GM19397 (cell line): ENCODE measurements at regions not wholly inside any gene's neighbourhood (a gene's known extent, or its start where the extent isn't known, plus 50 kb on each side); places are given as distances from the start of the nearest gene placed in this dataset.
"Not testable (repeated sequence)": the region's sequence is repeated elsewhere in the genome, so short reads cannot be mapped to it uniquely, and the experiment has no call there.

Experiments used
- ATAC-seq: cut with Tn5 transposase; IDR thresholded peaks from one replicate; pipeline ENCODE4 v1.9.1; 2021; ENCODE audit warnings: mild to moderate bottlenecking, moderate library complexity; ENCODE audit not compliant: unreplicated experiment

DNA sequence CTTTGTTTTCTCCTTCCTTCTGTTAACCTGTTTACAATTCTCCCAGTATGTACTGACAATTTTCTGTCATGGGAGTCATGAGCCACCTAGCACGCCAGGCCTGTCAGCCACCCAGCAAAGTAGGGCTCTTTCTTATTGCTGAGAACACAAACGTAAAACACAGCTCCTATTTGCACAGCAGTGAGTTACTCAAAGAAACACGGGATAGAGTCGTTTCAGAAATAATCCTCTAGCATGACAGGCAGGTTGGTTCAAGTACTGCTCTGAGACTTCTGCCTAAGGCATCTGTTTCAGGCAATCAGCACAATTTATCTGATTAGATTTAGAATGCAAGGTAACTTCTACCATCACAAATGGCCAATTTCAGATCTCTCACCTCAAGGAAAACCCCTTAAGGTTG, 88.8 kb downstream of the CD24 start:
- no peak for ATAC-seq

DNA sequence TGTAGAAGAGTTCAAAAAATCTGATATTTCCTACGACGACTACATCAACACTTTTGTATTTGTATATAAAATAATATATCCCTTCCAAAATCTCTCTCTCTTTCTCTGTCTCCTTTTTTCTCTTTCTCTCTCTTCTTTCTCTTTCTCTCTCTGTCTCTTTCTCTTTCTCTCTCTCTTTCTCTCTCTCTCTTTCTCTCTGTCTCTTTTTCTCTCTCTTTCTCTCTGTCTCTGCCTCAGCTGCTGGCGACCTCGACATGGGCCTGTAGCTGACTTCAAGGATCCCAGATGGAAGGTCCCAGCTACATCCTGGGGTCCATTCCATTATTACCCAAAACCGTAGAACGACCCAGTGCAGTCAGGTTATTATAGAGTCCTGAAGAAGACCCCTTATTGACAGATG, 90.0 kb downstream of the CD24 start:
- ATAC-seq, result no peak

DNA sequence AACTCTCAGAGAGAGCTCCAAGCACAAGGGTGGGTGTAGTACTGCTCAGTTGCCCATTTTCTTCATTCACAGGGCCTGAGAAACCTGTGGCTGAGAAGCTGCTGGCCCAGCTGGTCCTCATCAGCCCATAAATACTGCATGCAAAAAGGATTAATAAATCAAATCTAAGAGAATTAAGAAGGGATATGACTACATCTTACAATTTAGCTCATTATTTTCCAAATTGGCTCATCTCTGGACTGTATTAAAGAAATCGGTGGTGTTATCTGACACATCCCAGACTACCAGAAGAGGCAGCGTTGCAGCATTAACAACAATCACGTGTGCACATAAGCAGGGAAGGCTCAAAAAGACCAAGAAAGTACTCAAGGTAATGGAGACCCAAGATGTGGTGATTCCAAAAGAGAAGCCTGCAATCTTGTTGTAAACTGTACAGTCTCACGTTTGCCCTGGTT, 90.7 kb downstream of the CD24 start:
- ATAC-seq, result no peak

DNA sequence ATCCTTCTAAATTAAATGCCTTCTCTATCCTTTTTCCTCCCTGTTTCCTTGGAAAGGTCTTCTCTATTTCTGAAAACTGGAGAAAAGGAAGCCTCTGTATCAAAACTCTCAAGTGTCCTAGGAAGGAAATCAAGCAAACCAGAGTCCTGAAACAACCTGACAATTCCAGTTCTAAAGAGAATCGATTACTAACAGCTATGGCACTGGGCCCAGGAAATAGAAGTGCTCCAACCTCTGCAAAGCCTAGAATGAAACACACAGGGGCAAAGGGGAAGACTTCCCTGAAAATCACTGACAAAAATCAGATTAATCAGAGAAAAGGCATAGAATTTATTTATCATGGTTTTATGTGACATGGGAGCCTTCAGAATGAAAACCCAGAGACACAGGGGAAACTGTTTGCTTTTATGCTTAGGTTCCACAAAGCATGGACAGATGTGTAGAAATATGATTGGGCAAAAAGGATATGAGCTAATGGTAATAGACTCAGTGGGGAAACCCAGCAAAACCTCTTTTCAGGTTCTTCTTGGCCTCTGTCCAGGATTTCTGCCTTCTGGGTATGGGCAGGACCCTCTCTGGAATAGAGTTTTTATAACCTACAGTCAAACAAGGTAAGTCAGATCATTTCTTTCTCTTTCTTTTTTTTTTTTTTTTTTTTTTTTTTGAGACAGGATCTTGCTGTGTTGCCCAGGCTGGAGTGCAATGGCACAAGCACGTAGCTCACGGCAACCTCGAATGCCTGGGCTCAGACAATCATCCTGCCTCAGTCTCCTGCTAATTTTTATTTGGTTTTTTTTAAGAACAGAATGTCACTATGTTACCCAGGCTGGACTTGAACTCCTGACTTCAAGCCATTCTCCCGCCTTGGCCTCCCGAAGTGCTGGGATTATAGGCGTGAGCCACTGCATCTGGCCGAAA, 91.7 kb downstream of the CD24 start:
- ATAC-seq, result no peak

DNA sequence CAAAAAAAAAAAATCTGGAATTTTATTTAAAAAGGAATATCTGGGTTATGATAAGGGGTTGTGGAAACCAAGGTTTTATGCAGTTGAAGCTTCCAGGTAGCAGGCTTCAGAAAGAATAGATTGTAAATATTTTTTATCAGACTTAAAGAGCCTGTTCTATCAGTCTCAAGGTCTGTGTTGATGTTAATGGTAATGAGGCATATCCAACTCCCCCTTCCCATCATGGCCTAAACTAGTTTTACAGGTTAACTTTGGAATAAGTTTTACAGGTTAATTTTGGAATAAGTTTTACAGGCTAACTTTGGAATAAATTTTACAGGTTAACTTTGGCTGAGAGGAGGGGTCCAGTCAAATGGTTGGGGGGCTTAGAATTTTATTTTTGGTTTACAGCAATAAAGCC, 92.4 kb downstream of the CD24 start:
- ATAC-seq, result no peak

DNA sequence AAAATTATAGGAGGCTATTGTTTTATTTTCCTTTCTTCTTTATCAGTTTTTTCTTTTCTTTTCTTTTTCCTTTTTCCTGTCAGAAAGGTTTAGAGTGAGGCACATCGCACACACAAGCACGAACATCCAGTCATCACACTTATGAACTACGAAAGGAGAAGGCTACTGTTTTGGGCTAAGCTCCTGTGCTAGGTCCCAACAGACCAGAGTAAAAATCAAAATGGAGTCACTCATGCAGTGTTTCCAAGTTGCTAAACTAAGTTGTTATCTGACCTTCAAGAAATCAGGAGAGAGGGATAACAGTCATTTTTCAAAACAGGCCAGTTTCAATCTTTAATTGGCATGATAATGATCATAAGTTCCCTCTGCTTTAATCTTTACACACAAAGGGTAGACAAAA, 93.6 kb downstream of the CD24 start:
- no peak for ATAC-seq

DNA sequence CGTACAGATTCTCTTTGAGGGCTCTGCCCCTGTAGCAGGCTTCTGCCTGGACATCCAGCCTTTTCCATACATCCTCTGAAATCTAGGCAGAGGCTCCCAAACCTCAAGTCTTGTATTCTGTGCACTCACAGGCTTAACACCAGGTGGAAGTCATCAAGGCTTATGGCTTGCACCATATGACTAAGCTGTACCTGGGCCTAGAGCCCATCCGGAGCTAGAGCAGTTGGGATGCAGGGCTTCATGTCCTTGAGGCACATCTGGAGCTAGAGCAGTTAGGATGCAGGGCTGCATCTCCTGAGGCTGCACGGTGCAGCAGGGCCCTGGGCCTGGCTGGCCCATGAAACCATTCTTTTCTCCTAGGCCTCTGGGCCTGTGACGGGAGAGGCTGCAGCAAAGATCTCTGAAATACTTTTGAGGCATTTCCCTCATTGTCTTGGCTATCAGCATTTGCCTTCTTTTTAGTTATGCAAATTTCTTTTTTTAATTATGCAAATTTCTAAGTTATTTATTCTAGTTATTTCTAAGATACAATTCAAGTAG, 98.7 kb downstream of the CD24 start:
- ATAC-seq, result no peak

DNA sequence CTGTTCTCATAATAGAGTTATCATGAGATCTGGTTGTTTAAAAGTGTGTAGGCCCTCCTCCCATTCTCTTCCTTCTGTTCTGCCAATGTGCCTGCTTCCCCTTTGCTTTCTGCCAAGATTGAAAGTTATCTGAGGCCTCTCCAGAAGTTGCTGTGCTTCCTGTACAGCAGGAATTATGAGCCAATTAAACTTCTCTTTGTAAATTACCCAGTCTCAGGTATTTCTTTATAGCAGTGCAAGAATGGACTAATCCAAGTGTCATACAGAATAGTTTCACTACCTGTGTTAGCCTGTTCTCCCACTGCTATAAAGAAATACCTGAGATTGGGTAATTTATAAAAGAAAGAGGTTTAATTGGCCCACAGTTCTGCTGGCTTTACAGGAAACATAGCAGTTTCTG, 100.0 kb downstream of the CD24 start:
- no peak for ATAC-seq

DNA sequence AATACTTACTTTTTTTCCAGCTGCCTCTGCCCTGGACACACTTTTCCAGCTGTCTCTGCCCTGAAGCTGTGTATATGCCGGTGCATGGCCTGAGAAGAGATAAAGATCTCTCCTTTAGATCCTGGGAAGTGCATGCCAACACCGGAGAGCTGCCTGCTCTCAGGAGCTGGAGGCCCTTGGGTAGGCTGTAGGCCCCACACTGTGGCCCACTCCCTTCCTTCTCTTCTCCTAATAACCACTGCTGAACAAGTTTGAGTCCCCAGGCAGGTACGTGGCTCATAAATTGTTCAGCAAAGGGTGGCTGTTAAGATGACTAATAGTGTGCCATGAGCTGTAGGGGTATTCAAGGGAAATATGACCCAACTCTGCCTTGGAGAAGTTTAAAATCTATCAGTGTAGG, 102.5 kb downstream of the CD24 start:
- no peak for ATAC-seq

DNA sequence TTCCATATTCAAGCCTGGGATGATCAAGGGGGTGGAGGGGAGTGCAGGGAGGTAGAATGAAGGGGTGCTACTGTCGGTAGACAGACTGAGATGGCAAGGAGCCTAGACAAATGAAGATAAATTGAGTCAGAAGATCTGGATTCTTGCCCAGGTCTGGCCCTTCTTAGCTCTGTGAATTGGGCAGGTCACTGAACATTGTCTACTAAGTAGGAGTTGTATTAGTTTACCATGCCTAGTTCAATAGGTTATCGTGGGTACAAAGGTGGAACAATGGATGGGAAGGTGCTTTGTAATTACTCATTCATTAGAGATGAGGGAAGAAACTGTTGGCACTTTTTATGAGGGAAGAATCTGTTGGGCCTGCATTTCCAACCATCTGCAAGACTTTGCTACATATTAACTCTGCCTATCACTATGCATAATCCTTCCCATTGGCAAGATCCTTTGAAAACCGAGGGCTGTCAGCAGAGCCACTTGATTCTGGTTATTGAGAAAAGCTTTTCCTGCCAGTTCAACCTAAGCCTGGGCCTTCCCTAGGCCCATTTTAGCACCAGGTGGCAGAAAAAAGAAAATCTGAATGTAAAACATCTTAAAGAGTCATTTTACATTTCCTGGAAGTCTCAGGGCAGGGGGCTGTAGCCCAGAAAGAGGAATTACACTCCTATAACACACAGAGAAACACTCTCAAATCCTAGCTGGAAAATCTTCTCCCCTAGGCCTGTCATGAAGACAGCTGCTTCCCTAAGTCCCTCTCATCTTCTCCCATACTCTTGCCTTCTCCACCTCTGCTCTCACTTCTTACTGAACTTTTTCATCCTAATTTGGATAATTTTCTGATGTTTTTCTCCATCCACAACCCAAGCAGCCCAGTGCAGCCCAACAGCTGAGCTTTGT, 103.5 kb downstream of the CD24 start:
- no peak for ATAC-seq

DNA sequence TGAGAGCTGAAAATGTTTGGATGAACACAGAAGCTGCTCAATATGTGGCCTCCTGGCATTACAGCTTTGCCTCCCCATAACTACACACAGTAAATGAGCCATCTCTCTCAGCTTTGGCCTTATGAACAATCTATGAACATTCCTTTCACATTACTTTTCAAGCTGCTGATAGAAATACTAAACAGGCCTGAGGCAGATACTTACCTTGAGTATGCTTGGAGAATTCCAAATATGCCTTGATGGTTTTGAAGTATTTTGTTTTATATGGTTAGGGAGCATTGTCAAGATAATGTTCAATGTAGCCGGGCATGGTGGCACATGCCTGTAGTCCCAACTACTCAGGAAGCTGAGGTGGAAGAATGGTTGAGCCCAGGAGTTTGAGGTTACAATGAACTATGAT, 104.5 kb downstream of the CD24 start:
- no peak for ATAC-seq

DNA sequence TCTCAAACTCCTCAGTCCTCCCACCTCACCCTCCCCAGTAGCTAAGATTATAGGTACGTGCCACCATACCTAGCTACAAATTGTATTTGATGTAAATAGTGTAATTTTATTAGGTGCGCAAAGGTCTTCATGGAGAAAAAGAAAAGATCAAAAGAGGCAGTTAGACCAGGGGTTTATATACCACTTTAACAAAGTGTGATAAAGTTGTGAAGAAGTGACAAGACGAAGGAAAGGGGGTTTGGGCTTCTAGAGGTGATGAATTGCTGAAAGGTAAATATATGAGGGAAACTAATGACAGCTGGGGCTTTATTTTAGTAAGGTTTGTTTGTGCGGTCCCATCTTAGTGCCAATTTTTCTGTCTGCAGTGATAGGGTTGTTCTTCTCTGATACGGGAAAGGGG, 105.3 kb downstream of the CD24 start:
- ATAC-seq, result no peak

DNA sequence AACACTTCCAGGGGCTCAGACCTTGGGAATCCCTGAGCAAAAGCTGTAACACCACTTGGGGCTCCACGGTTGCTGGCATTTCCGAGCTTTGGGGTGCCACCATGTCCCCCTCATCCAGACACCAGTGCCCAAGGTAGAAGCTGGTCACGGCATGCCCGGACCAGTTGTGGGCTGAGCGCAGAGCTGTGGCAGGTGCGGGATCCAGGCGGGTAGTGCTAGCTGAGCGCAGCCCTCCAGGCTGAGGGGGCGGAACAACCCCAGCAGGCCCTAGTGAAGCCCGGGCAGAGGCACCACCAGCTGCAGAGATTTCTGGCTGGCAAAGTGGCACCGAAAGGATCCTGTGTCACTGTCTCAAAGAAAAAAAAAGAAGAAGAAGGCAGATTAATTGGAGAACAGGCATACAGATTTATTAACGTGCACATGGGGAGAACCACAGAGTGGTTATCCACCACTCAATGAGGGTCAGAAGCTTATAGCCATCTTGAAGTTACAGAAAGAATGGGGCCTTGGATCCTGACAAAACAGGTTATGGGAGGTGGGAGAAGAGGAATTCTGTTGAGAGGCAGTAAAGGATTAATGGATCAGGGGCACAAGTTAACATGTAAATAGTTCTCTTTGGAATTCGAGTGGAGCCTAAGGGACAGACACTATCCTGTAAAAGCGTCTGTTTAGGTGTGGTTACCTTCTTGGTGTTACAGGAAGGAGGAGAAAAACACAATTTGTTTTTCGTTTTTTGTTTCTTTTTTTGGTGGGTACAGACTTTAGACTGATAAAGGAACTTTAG, 107.5 kb downstream of the CD24 start:
- no peak for ATAC-seq

DNA sequence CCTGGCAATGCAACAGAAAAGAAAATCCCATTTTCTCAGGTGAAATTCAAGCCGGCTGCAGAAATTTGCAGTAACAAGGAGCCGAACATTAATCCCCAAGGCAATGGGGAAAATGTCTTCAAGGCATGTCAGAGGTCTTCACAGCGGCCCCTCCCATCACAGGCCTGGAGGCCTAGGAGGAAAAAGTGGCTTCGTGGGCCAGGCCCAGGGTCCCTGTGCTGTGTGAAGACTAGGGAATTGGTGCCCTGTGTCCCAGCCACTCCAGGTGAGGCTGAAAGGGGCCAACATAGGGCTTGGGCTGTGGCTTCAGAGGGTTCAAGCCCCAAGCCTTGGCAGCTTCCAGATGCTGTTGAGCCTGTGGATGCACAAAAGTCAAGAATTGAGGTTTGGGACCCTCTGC, 111.7 kb downstream of the CD24 start:
- no peak for ATAC-seq

DNA sequence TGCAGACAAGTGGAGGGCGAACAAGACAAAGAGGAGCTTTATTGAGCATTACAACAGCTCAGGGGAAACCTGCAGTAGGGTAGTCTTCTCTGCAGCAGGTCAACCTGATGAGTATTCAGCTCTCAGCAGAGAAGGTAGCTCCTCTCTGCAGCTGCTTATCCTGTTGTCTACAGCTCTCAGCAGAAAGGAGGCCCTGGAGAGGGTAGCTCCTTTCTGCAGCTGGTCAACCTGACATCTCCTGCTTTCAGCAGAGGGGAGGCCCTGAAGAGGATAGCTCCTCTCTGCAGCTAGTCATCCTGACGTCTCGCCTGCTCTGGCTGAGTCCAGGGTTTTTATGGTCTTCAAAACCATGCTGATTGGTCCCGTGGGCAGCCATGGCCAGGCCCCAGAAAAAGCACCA, 113.6 kb downstream of the CD24 start:
- ATAC-seq, result no peak

DNA sequence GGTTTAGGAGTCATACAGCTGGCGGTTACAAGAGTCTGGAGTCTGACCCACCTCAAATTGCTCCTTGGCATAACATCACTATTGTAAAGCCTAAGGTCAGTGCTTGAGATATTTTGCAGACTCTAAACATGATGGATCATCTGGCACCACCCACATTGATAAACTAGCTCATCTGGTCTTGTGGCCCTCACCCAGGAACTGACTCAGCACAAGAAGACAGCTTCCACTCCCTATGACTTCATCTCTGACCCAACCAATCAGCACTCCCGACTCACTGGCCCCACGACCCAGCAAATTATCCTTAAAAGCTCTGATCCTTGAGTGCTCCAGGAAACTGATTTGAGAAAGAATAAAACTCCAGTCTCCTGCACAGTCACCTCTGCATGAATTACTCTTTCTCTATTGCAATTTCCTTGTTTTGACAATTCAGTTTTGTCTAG, 115.9 kb downstream of the CD24 start:
- no peak for ATAC-seq

DNA sequence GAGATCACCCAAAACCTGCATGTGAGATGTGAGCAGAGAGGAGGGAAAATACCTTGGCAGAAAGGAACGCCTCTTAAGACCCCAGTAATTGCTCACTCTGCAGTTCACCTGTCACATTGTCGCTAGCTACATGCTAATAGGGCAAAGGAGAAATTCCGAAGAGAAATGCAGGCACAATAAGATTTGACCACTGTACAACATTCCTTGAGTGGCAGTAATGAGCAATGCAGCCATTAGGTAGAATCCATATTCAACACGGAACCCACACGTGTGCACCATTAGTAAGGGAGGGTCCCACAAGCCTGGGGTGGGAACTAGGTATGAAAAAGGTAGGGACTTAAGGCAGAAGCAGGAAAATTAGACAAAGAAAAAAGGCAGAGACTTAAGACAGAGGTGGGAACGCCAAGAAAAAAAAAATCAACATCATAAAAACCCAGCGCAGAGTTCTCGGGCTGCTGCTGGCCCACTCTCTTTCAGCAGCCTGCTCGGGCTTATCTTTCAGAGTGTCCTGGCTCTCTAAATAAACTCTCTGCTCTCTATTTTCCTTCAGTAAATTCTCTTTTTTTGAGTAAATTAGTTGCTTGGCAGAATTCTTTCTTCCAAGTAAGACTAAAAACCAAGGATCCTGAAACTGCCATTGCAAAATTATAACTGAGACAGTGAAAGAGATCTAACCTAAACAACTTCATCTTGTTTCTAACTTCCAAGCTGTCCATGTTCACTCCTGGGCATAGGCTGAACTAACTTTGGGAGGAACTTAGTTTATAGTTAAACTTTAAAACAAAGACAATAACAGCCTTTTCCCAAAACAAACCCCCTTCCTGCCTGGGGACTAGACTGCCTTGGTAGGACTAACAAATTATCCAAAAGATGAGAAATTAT, 116.5 kb downstream of the CD24 start:
- no peak for ATAC-seq

DNA sequence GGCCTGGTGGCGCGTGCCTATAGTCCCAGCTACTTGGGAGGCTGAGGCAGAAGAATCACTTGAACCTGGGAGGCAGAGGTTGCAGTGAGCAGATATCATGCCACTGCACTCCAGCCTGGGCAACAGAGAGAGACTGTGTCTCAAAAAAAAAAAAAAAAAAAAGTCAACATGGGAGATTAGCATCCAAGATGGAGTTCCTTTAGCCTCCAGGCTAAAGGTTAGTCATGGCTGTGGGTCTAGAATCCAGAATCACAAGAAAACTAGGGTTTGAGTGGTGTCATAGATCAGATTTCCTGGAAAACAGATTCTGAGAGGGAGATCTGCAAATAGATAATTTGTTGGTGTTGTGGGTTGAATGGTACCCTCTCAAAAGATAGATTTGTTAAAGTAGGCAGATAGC, 117.2 kb downstream of the CD24 start:
- not testable (repeated sequence) for ATAC-seq

DNA sequence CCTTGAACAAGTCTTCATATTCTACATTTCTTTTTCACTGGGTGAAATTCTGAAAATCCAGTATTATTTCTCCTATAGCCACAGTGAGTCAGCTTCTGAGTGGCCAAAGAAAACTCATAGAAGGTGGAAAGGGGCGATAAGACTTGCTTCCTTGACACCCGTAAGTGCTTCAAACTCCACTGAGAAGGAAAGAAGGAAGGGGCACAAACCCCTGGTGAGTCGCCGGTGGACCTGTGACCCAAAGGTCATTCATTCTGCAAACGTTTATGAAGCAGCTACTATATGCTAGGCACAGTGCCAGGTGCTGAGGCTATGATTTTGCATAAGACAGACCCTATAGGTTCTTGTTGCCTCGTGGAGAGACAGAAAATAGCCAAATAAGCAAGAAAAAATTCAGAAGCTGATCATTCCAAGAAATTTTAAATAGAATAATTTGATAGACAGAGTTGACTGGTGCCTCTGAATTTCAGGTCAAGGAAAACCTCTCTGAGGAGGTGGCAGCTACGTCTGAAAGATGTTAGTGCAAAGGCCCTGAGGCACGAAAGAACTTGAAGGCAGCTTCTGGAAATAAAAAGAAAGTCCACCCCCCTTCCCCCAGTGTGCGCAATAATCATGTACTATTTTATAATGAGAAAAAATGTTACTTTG, 118.2 kb downstream of the CD24 start:
- no peak for ATAC-seq
